ENCODE measurements at regions not wholly inside any gene's neighbourhood (a gene's known extent, or its start where the extent isn't known, plus 50 kb on each side); places are given as distances from the start of the nearest gene placed in this dataset.

DNA sequence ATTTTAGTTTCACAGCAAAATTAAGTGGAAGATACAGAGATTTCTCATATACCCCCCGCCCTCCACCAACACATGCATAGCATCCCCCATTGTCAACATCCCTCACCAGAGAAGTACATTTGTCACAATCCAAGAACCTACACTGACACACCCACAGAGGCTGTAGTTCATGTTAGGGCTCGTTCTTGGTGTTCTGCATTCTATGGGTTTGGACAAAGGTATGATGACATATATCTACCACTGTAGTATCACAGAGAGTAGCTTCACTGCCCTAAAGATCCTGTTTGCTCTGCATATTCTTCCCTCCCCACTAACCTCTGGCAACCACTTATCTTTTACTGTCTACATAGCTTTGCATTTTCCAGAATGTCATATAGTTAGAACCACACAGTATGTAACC, 444.6 kb upstream of the DCN start:
- H3K9me3 ChIP-seq (ENCODE audit: control insufficient read depth, insufficient read depth, low read depth, low read length): peaks cover 5% of the 10 kb centered on the region
- no peak overlapping the region for H3K9ac ChIP-seq (ENCODE audit: low read length)
- no peaks in the 10 kb centered on the region; the same call in 1 of the 2 replicates for H3K4me1 ChIP-seq (ENCODE audit: control insufficient read depth, insufficient read depth, low read length)
- no peak overlapping the region for H3K4me3 ChIP-seq (ENCODE audit: low read depth, low read length)
- no peak overlapping the region for H3K27ac ChIP-seq (ENCODE audit: low read depth, low read length)
- no peaks in the 10 kb centered on the region for H3K27me3 ChIP-seq (ENCODE audit: control insufficient read depth, insufficient read depth, low read length)
- H3K36me3 ChIP-seq (ENCODE audit: control insufficient read depth, insufficient read depth, low read length): no peaks in the 10 kb centered on the region

DNA sequence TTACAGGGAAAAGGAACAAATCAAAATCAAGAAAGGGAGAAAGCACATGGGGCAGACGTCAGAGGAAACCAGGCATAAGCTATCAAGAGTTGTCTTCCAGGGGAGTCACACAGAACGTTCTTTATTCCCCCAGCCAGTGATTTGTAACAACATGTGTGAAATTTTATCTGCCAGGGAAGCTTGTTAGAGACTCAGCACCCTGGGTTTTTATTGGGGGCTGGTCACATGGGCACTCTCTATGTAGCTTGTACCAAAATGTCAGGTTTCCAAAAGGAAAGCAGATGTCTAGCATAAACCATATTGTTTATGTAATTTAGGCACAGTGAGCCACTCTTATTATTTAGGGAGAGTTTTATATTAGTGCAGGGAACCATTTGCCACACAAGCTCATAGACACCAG, 440.4 kb upstream of the DCN start:
- no peak overlapping the region for H3K9ac ChIP-seq (ENCODE audit: low read length)
- no peaks in the 10 kb centered on the region; the same call in 1 of the 2 replicates for H3K4me1 ChIP-seq (ENCODE audit: control insufficient read depth, insufficient read depth, low read length)
- H3K4me3 ChIP-seq (ENCODE audit: low read depth, low read length): no peak overlapping the region
- H3K27ac ChIP-seq (ENCODE audit: low read depth, low read length): no peak overlapping the region
- H3K9me3 ChIP-seq (ENCODE audit: control insufficient read depth, insufficient read depth, low read depth, low read length): peaks cover 5% of the 10 kb centered on the region
- no peaks in the 10 kb centered on the region for H3K27me3 ChIP-seq (ENCODE audit: control insufficient read depth, insufficient read depth, low read length)
- no peaks in the 10 kb centered on the region for H3K36me3 ChIP-seq (ENCODE audit: control insufficient read depth, insufficient read depth, low read length)

DNA sequence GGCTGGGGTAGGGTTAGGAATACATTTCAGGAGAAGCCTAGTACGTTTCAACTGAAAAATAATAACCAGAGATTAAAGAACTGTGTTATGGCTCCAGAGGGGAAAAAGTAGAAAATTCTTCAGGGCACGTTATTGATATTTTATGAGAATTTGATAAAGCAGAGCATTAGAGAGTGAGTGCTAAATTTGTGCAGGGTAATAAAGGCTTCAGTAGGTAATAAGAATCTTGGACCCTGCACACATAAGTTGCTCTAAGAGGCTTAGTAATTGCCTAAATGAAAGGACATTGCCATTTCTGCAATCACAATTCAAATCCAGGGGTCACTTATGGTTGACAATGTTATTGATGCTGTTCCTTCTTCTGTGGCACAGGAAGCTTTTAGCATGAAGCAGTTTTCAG, 439.4 kb upstream of the DCN start:
- Histone ChIP-seq H3K36me3 (ENCODE audit: control insufficient read depth, insufficient read depth, low read length) (no peaks in the 10 kb centered on the region), H3K4me1 (ENCODE audit: control insufficient read depth, insufficient read depth, low read length) (no peaks in the 10 kb centered on the region; the same call in 1 of the 2 replicates), H3K27ac (ENCODE audit: low read depth, low read length) (no peak overlapping the region), H3K9me3 (ENCODE audit: control insufficient read depth, insufficient read depth, low read depth, low read length) (peaks cover 5% of the 10 kb centered on the region), H3K9ac (ENCODE audit: low read length) (no peak overlapping the region), H3K4me3 (ENCODE audit: low read depth, low read length) (no peak overlapping the region), H3K27me3 (ENCODE audit: control insufficient read depth, insufficient read depth, low read length) (no peaks in the 10 kb centered on the region)

DNA sequence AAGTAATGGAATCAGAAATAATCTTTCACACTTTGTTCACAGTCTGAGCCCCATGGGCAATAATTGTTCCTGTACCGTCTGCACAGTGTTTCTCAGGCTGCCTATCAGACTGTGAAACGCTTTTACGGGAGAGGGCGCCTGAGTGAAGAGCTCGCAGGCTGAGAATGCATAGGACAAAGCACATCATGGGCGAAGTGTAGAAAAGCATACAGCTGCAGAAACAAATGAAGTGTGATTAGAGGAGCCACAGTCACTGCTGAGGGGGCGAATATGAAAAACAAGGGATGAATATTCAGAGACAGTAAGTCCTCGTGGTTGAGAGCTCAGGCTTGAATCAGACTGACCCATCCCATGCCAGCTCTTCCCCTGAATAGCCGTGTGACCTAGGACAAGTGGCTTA, 438.4 kb upstream of the DCN start:
- H3K9ac ChIP-seq (ENCODE audit: low read length): no peak overlapping the region
- H3K27me3 ChIP-seq (ENCODE audit: control insufficient read depth, insufficient read depth, low read length): no peaks in the 10 kb centered on the region
- no peak overlapping the region for H3K27ac ChIP-seq (ENCODE audit: low read depth, low read length)
- H3K36me3 ChIP-seq (ENCODE audit: control insufficient read depth, insufficient read depth, low read length): no peaks in the 10 kb centered on the region
- H3K4me3 ChIP-seq (ENCODE audit: low read depth, low read length): no peak overlapping the region
- H3K9me3 ChIP-seq (ENCODE audit: control insufficient read depth, insufficient read depth, low read depth, low read length): peaks cover 3% of the 10 kb centered on the region
- no peaks in the 10 kb centered on the region; the same call in 1 of the 2 replicates for H3K4me1 ChIP-seq (ENCODE audit: control insufficient read depth, insufficient read depth, low read length)

DNA sequence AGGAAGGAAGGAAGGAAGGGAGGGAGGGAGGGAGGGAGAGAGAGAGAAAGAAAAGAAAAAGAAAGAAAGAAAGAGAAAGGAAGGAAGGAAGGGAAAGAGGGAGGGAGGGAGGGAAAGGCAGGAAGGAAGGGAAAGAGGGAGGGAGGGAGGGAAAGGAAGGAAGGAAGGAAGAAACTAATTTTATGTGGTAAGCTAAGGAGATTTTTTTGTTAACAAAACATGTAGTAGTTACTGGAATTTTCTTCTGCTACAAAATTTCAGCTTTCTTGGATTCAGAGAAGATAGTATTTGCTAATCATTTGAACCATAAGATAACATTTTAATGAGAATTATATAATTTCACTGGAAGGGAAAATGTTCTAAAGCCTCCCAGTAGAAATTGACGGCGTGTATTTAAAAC, 437.8 kb upstream of the DCN start:
- H3K27ac ChIP-seq (ENCODE audit: low read depth, low read length): no peak overlapping the region
- no peaks in the 10 kb centered on the region for H3K36me3 ChIP-seq (ENCODE audit: control insufficient read depth, insufficient read depth, low read length)
- H3K9me3 ChIP-seq (ENCODE audit: control insufficient read depth, insufficient read depth, low read depth, low read length): no peaks in the 10 kb centered on the region
- H3K4me1 ChIP-seq (ENCODE audit: control insufficient read depth, insufficient read depth, low read length): no peaks in the 10 kb centered on the region; the same call in 1 of the 2 replicates
- no peak overlapping the region for H3K4me3 ChIP-seq (ENCODE audit: low read depth, low read length)
- H3K9ac ChIP-seq (ENCODE audit: low read length): no peak overlapping the region
- no peaks in the 10 kb centered on the region for H3K27me3 ChIP-seq (ENCODE audit: control insufficient read depth, insufficient read depth, low read length)

DNA sequence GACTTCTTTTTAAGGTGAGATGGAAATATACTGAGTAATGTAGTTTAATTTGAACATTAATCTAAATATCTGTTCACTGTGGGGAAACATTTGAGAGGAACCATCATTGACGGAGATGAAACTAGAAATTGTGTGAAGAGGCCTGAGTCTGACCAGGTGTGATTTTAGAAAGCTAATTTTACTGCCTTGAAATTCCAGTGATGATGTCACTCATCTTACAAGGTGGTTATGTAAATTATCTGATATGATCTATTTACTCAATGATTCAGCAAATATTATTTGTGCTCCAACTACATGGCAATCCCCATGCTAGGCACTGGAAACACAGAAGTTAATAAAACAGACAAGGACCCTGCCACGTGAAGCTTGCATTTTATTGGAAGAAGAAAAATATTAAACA, 435.7 kb upstream of the DCN start:
- H3K9ac ChIP-seq (ENCODE audit: low read length): no peak overlapping the region
- no peaks in the 10 kb centered on the region for H3K9me3 ChIP-seq (ENCODE audit: control insufficient read depth, insufficient read depth, low read depth, low read length)
- no peak overlapping the region for H3K4me3 ChIP-seq (ENCODE audit: low read depth, low read length)
- H3K4me1 ChIP-seq (ENCODE audit: control insufficient read depth, insufficient read depth, low read length): no peaks in the 10 kb centered on the region; the same call in 1 of the 2 replicates
- no peaks in the 10 kb centered on the region for H3K27me3 ChIP-seq (ENCODE audit: control insufficient read depth, insufficient read depth, low read length)
- no peak overlapping the region for H3K27ac ChIP-seq (ENCODE audit: low read depth, low read length)
- H3K36me3 ChIP-seq (ENCODE audit: control insufficient read depth, insufficient read depth, low read length): no peaks in the 10 kb centered on the region

GRCh38 chr12:91617818-91618217, 435.2 kb upstream of the DCN start:
- H3K36me3 ChIP-seq (ENCODE audit: control insufficient read depth, insufficient read depth, low read length): no peaks in the 10 kb centered on the region
- H3K9me3 ChIP-seq (ENCODE audit: control insufficient read depth, insufficient read depth, low read depth, low read length): no peaks in the 10 kb centered on the region
- H3K27me3 ChIP-seq (ENCODE audit: control insufficient read depth, insufficient read depth, low read length): no peaks in the 10 kb centered on the region
- H3K4me3 ChIP-seq (ENCODE audit: low read depth, low read length): no peak overlapping the region
- H3K4me1 ChIP-seq (ENCODE audit: control insufficient read depth, insufficient read depth, low read length): no peaks in the 10 kb centered on the region; the same call in 1 of the 2 replicates
- no peak overlapping the region for H3K27ac ChIP-seq (ENCODE audit: low read depth, low read length)
- no peak overlapping the region for H3K9ac ChIP-seq (ENCODE audit: low read length)

DNA sequence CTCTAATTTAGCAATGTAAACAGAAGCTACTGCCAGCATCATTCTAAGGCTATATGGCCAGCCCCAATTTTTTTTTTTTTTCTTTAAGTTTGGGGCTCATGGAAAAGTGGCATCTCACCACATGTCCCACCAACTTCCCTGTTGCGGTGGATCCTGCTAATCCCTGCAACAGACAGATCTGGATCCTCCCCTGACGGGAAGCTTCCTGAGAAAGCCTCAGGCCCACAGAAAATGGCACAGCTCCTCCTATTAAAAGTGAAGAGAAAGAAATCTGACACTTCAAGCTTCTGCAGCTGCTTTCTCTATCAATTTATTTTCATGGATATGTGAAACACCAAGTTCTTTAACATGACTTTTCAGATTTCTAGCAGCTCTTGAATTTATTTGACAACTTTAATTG, 433.8 kb upstream of the DCN start:
- Histone ChIP-seq H3K4me1 (ENCODE audit: control insufficient read depth, insufficient read depth, low read length) (no peaks in the 10 kb centered on the region), H3K36me3 (ENCODE audit: control insufficient read depth, insufficient read depth, low read length) (no peaks in the 10 kb centered on the region), H3K27me3 (ENCODE audit: control insufficient read depth, insufficient read depth, low read length) (no peaks in the 10 kb centered on the region), H3K9me3 (ENCODE audit: control insufficient read depth, insufficient read depth, low read depth, low read length) (no peaks in the 10 kb centered on the region), H3K9ac (ENCODE audit: low read length) (no peak overlapping the region), H3K27ac (ENCODE audit: low read depth, low read length) (no peak overlapping the region), H3K4me3 (ENCODE audit: low read depth, low read length) (no peak overlapping the region)

DNA sequence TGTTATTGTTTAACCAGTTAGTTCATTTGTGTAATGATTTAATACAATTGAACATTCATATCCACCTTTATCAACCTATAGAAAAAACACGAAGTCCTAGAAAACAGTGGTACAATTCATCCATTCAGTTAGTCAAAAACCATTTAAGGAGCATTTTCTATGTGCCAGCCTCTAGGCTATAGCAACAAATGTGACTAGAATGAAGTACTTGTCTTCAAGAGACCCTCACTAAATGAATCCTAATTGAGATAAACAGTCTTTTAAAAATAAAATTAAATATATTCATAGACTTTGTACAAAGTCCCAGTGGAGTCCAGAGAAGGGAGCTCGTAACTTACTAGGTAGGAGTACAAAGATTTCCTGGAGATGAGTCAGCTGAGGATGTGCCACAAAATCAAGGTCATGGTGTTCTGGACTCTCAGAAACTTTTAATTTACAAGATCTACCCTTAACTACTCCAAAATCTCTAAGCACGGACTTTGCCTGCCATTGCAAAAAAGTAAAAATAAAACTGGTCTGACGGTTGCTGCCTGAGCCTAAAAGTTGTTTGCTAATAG, 430.7 kb upstream of the DCN start:
- H3K9me3 ChIP-seq (ENCODE audit: control insufficient read depth, insufficient read depth, low read depth, low read length): no peaks in the 10 kb centered on the region
- H3K27ac ChIP-seq (ENCODE audit: low read depth, low read length): no peak overlapping the region
- no peaks in the 10 kb centered on the region for H3K27me3 ChIP-seq (ENCODE audit: control insufficient read depth, insufficient read depth, low read length)

DNA sequence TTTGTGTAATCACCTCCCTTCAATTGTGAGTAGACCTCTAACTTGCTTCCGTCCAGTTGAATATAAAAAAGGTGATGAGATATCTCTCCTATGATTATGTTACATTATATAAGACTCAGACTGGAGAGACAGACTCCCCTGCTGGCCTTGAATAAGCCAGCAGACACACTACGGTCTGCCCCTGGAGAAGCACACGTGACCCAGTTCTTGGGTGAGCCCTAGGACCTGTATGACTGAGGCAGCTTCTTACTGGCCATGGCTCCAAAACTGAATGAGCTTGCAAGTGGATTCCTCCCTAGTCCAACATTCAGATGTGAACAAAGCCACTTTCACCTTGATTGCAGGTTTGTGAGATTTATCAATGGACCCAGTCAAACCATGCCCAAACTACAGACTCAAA, 427.9 kb upstream of the DCN start:
- H3K36me3 ChIP-seq (ENCODE audit: control insufficient read depth, insufficient read depth, low read length): no peaks in the 10 kb centered on the region
- no peak overlapping the region for H3K4me3 ChIP-seq (ENCODE audit: low read depth, low read length)
- H3K27ac ChIP-seq (ENCODE audit: low read depth, low read length): no peak overlapping the region
- no peaks in the 10 kb centered on the region for H3K4me1 ChIP-seq (ENCODE audit: control insufficient read depth, insufficient read depth, low read length)
- no peak overlapping the region for H3K9ac ChIP-seq (ENCODE audit: low read length)
- H3K9me3 ChIP-seq (ENCODE audit: control insufficient read depth, insufficient read depth, low read depth, low read length): no peaks in the 10 kb centered on the region
- no peaks in the 10 kb centered on the region for H3K27me3 ChIP-seq (ENCODE audit: control insufficient read depth, insufficient read depth, low read length)

More for the DNA sequence above, 430.7 kb upstream of the DCN start:
- Histone ChIP-seq H3K4me1 (ENCODE audit: control insufficient read depth, insufficient read depth, low read length) (no peaks in the 10 kb centered on the region), H3K36me3 (ENCODE audit: control insufficient read depth, insufficient read depth, low read length) (no peaks in the 10 kb centered on the region), H3K9ac (ENCODE audit: low read length) (no peak overlapping the region), H3K4me3 (ENCODE audit: low read depth, low read length) (no peak overlapping the region)

GRCh38 chr12:91609283-91609682, 426.7 kb upstream of the DCN start:
- no peak overlapping the region for H3K9ac ChIP-seq (ENCODE audit: low read length)
- no peak overlapping the region for H3K27ac ChIP-seq (ENCODE audit: low read depth, low read length)
- no peaks in the 10 kb centered on the region for H3K27me3 ChIP-seq (ENCODE audit: control insufficient read depth, insufficient read depth, low read length)
- no peak overlapping the region for H3K4me3 ChIP-seq (ENCODE audit: low read depth, low read length)
- no peaks in the 10 kb centered on the region for H3K4me1 ChIP-seq (ENCODE audit: control insufficient read depth, insufficient read depth, low read length)
- H3K9me3 ChIP-seq (ENCODE audit: control insufficient read depth, insufficient read depth, low read depth, low read length): no peaks in the 10 kb centered on the region
- no peaks in the 10 kb centered on the region for H3K36me3 ChIP-seq (ENCODE audit: control insufficient read depth, insufficient read depth, low read length)

DNA sequence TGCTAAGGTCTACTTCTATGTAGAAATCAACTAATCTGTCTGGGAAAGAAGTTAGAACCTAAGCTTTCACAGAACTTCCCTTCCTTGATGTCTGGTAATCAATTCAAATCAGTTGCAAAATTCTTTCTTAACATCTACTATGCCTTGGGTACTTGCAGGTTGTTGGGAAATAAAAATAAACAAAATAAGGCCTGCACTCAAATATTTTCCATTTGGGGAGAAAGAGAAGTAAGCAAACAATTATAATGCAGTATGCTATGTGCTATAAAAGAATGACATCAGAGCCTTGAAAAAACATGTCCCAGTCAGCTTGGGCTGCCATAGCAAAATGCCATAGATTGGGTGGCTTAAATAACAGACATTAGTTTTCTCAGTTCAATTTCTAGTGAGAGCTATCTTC, 425.9 kb upstream of the DCN start:
- Histone ChIP-seq H3K36me3 (ENCODE audit: control insufficient read depth, insufficient read depth, low read length) (no peaks in the 10 kb centered on the region), H3K4me1 (ENCODE audit: control insufficient read depth, insufficient read depth, low read length) (no peaks in the 10 kb centered on the region), H3K9ac (ENCODE audit: low read length) (no peak overlapping the region), H3K27me3 (ENCODE audit: control insufficient read depth, insufficient read depth, low read length) (no peaks in the 10 kb centered on the region), H3K9me3 (ENCODE audit: control insufficient read depth, insufficient read depth, low read depth, low read length) (no peaks in the 10 kb centered on the region), H3K4me3 (ENCODE audit: low read depth, low read length) (no peak overlapping the region), H3K27ac (ENCODE audit: low read depth, low read length) (no peak overlapping the region)

Measured in HUES6 (cell line).